DMS114 treated with DMSO at 0.1 percent for 48 hours (cell line): ENCODE measurements at regions not wholly inside any gene's neighbourhood (a gene's known extent, or its start where the extent isn't known, plus 50 kb on each side); places are given as distances from the start of the nearest gene placed in this dataset.

Source experiments
- DNase-seq: peaks from one replicate; lab custom pipeline; 2025; ENCODE audit not compliant: unreplicated experiment; lab: John Stamatoyannopoulos, UW

DNA sequence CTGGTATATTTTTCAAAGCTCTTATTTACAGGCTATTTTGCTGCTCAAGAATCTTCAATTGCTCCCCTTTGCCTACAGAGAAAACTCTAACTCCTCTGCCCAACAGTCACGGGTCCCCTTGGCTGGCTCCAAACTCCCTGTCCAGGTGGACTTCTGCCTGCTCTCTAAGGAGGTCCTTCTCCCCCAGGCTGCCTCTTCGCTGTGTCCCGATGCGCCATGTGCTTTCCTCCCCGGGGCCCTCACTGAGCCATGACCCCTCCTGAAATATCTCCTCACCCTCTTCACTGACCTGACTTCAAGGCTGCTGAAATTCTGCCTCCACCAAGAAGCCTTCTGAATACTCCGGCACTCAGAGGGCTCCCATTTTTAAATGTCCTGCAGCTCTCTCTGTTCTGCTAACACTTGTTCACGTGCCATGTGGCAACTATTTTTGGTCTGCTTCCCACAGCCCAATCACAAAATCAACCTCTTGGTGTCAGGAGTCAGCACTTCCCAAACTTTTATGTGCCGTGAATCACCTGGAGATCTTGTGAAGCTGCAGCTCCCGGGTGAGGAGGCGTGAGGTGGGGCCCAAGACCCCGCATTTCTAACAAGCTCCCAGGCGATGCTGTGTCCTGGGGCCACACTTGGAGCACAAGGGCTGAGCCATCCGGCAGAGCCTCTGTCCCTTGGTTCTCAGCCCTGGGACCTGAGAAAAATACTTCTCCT, 85.7 kb upstream of the COL13A1 start:
- no peak for DNase-seq

DNA sequence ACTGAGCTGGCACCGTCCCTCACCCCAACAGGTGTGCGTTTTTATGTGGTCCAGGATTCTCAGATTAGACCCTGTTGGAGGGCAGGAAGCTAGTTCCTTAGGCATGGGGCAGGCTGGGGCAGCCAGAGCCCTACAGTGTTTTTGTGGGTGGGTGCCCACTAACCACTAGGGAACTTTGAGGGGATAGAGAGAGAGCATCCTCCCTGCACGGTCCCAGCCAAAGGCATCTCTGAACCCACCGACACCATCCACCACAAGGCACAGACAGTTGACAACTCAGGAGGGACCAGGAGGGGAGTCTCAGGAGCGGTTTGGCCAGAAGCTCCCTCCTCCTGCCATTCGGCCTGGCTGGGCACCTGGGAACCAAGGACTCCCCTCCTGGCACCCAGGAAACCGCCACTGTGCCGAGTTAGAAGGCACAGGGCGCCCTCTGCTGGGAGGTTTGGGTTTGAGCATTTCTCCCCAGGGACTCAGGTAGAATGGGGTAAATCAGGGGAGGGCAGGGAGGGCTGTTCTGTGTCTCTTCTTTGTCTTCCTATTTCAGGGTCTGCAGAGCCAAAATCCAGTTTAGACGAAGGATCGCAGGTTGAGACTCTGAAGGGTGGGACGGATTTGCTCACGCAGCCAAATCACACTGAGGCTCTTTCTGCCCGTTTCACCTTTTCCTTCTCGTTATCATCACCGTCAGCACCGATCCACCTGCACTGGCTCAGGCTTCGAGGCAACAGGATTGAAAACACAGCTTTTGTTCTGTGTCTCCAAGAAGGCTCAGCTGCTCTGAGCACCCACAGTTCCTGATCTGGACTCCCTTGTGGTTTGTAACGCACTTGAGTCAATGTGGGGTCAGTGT, 84.8 kb upstream of the COL13A1 start:
- DNase-seq = peak; percentile 21

DNA sequence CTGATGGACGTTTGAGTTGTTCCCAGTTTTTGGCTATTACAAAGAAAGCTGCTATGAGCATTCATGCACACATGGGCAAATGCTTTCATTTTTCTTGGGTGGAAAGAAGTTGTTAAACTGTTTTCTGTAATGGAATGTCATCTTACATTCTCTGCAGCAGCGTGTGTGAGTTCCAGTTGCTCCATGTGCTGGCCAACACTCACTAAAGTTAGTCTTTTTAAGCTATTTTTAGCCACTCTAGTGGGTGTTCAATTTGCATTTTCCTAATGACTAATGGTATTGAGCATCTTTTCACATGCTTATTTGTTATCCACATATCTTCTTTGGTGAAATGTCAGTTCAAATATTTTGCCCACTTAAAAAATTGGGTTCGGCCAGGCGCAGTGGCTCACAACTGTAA, 82.8 kb upstream of the COL13A1 start:
- no peak for DNase-seq

DNA sequence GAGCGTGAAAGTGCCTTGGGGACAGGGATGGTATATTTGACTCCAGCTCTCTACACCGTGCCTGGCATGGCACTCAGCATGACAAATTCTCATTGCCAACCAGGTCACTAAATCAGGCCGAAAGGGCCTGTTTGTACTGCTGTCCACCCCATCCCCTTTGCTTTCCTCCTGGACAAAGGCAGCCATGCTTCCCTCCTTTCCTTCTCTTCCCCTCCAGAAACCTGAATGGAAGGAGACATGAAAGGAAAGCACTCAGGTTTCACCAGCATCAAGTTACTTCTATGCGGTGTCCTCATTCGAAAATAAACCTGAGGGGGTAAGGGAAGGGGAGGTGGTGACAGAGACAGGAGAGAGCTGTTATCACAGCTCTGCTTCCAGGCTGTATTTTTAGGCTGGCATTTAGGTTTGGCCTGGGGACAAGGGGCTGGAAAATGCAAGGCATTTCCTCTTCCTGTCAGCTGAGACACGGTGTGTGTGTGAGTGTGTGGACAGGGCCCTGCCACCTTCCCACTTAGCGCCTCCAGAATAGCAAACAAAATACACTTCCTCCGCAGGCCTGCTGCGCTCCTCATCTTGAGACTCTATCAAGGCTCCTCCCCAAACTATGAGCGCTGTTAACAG, 79.9 kb upstream of the COL13A1 start:
- no peak for DNase-seq

DNA sequence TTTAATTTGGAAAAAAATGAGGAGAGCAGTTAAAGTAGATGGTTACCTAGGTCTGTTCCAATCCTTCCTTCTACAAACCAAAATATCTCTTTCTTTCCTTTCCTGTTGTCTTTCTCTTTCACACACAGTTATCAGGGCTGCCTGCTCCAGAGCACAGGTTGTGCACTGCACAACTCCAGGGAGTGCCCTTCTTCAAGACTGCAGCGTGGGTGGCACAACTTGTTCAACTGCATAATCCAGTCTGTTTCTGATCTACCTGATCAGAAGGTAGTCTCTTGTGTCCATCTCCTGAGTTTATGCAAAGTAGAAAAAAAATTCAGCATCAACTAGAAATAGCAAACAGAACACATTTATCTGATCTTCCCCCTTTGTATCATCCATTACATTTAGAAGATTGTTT, 78.1 kb upstream of the COL13A1 start:
- DNase-seq = no peak

DNA sequence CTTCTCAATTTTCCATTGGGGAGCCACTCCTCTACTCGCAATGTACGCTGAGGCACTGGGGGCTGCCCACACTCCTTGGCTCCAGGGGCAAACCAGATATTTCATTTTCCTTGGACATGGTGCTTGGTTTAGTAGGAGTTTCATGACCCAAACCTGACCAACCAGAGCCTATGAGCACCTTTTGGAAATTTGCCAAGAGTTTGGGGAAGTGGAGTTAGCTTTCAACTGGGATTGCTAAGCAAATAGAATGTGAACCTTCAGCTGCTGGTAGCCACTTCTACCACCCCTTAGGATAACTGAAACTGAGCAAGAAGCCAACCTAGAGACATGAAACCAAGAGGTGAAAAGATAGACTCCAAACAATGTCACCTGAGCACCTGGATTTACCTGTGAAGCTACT, 74.9 kb upstream of the COL13A1 start:
- DNase-seq = no peak

DNA sequence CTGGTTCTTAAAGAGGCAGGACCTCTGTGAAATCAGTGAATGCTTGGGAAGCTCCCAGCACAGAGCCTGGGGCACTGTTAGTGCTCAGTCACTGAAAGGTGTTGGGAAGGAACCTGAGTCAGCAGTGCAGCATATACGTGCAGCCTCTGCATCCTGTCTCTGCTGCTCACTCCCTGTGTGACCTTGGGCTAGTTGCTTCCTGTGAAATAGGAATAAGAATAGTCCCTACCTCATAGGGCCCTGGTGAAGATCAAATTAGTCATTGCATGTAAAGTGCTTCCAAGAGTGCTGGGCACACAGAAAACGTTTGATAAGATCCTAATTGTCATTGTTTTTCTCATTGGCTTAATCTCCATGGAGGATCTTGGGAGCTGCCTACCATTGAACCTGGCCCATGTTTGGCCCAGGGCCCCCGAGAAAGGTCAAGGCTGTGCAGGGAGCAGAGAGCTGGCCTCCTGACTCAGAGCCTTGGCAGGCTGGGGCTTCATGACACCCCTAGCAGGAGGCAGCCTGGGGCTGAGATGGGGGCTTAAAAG, 73.3 kb upstream of the COL13A1 start:
- DNase-seq = no peak

DNA sequence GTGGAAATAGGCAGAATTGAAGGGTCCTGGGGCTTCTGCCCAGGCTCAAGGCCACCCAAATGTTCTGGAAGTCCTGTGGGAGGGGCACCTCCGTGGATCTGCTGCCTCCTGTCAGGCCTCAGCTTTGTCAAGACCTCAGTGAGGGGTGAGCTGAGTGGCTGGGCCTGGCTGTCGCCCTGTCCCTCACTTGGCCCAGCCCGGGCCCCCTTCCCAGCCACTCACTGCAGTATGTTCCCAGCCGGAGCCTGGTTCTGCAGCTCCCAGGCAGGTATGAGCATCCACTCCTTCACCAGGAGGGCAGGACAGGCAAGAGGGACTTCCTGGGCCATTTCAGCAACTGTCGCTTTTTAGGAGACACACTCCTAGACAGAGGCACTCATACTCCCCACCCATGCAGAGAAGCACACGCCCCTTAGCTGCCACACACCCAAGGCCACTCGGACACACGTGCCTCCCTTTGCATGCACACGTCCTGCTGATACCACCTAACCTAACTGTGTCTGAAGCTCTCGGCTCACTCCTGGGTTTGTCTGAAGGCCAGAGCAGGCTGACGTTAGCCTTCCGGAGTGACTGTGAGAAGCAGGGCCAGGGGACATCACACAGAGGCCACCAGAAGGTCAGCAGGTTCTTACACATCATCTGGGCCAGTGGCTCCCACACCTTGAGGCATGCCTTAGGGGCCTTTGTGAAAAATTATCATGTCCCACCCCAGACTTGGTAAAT, 72.2 kb upstream of the COL13A1 start:
- no peak for DNase-seq

DNA sequence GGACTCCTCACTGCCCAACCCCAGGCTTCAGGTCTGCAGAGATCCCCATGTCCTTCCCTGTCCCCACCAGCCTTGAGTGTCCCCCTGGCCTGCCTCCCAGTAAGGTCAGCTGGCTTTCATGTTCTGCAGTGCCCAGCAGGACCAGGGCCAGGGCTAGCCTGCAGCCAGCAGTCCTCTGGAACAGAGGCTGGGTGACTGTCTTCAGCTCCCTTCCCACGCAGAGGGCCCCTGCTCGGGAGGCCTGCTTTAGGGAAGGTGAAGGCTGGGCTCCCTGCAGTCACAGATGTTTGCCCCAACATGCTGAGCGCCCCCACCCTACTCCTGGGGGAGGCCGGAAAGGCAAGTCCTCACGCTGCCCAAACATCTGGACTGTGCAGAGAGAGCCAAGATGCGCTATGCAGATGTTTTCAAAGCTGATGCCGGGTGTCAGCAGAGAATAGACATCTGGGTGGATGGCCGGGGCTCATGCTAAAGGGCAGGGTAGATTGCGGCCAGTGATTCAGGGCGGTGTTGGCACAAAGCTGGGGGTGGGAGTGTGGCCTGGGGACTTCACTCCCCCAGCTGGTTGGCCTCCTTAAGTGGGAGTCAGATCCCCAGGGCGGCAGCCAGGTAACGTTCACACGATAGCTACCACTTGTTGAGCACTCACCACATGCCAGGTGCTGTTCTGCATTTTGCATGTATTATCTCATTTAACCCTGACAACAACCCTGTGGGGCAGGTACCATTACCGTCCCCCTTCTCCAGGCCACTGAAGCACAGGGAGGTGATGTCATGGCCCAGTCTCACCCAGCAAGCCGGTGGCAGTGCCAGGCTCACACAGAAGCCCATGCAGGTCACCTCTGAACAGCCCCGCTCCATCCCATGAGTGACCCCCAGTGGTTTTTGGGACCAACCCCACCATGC, 71.2 kb upstream of the COL13A1 start:
- no peak for DNase-seq

DNA sequence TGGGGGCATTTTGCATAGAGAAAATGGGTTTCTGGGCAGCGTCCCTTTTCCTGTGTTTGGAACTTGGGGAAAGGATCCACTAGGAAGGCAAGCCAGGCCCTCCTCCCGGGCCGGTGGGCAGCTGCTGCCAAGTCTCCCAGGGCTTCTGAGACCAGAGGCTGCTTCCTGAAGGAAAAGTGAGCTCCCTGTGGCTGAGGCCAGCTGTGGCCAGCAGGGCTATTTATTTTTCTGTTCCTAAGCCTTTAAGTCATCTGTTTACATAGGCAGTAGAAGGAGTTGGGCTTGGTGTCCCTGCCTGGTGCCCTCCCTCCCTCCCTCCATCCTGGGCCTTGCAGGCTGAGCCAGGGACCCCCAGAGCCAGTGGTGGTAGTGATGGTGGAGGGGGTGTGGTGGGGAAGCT, 70.5 kb upstream of the COL13A1 start:
- no peak for DNase-seq

DNA sequence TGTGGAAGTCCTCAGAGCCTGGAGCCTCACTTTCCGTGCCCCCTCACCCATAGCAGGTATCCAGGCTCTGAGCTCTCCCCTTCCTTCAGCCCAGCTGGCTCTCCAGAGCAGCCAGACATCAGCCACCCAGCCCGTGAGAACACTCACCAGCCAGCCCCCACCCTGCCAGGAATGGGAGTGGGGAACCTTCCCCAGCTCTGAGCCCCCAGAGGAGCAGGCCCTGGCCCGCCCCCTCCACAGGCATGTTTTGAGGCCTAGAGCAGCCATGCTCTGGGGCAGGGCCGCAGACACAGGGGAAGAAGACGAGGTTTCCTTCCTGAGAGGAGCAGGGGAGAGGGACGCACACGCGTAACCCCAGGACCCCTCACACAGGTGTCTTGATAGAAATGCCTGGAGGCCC, 70.0 kb upstream of the COL13A1 start:
- no peak for DNase-seq

DNA sequence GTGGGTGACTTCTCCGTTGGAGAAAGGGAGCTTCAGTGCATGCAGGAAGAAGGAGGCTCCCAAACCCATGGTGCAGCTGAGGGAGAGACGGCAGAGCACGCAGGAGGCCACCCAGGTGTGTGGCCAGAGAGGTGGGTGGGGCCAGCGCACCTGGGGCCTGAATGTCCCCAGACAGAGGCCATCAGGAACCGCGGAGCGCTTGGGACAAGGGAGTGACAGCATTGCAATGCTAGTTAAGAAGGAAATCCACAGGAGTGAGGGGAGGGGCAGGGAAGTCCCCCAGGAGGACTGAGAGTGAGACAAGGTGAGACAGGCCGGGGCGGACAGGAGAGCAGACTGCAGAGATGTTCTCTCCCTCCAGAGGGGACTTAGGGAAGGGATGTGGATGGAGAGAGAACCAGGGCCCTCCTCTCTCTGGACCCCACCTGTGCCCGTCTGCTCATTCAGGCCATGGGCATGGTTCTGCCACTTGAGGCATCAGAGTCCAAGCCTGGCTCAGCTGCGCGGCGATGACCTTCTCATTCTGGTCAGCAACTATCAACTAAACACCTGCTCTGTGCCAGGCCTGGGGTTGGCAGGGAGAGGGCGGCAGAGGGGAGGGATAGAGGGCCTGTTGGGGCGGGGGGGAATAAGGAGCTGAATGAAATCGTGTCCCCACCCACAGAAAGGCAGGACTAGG, 69.4 kb upstream of the COL13A1 start:
- DNase-seq = no peak

DNA sequence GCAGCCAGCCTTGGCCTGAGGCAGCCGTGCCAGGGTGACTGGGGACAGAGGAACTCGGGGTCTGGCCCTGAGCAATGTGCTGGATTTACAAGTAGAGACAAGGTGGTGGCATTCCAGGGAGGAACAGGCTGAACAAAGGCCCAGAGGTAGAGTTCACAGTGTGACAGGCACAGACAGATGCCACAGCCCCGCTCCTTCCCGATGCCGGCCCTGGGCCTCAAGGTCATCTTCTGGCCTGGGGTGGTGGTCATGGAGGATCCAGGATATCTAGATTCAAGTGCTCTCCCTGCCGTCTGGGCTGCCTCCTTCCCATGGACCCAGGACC, 68.9 kb upstream of the COL13A1 start:
- DNase-seq = no peak

DNA sequence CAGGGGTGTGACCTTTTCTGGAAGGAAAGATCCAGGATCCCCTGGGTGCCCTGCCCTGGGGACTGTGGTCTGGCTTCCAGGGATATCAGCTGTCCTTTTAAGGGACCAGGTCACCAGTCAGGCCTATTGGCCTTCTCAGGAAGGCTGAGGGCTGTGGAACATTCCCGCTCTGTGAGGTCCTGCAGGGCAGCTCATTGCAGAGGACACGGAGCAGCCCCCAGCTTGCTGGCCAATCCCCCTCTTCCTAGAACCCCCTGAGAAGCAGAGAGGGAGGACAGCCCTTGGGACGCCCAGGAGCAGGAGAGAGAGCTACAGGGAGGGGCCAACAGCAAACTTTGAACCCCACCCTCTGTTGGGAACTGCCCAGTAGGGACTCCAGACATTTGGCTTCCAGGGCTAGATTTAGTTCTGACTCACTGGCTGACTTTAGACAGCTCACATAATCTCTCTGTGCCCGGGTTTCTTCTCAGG, 67.9 kb upstream of the COL13A1 start:
- DNase-seq = no peak

DNA sequence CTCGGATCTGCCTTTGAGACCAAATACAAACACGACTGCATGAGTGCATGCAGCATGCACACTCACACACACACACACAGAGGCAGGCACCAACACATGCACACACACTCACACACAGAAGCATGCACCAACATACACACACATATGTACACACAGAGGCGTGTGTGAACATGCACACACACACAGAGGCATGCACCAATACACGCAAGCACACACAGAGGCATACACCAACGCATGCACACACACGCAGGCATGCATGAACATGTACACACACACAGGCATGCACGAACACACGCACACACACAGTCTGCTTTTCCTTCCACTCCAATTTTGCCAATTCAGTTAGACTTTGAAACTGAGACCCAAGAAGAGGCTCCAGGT, 67.3 kb upstream of the COL13A1 start:
- DNase-seq = no peak

DNA sequence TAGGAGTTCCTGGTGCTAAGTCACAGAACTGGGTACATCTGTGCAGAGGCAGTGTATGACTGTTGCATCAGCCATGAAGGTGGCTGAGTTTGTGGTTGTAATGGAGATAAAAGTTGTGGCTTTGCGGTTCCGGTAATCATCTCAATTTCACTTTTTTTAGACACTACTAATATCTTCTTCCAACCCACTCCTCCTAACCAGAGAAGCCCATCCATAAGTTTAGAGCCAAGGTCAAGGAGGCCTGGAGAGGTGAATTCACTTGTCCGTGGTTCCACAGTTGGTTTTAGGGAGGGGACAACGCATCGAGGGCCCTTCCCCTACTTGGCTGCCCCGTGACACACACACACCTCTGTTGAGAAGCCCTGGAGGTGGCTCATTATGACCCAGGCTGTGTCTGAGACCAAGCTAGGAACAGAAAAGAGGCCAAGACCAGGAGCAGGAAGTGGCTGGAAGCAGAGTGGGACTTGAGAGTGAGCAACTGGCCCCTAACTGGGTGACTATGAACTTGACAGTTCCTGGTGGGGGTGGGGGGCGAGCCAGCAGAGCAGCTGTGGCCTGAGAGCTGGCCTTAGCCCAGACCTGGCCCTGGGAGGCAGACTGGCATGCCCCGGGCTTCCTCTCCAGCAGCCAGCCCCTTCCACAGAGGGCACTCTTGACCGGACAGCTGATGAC, 66.8 kb upstream of the COL13A1 start:
- no peak for DNase-seq

DNA sequence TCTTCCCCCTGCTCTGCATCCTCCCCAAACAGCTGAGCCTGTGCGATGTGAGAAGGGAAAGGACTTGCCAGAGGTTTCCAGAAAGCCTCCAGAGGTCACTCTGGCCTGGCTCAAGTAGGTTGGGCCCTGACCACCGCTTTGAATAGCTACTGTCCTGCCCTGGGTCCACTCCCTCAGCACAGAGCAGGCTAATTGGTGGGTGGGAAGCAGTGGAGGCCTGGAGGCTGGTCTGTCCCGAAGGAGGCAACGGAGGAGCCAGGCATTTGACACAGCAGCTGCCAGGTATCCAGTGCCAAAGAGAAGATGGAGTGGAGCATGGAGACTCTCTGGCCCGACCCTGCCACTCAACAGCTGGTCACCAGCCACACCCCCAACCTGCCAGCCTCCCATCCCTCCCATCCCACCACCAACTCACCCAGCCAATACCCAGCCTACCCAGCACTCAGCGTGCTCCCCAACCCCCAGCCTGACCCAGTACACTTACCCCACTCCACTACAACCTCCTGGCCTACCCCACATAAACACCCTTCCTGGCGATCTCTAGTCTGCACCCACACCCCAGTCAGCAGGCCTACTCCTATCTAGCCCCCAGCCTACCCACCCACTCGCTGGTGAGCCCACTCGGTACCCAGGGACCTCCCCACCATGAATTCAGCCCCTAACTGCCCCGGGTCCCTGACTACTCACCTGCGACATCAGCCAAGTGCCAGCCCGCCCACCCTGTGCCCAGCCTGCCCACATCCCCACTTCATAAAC, 64.6 kb upstream of the COL13A1 start:
- DNase-seq = no peak

DNA sequence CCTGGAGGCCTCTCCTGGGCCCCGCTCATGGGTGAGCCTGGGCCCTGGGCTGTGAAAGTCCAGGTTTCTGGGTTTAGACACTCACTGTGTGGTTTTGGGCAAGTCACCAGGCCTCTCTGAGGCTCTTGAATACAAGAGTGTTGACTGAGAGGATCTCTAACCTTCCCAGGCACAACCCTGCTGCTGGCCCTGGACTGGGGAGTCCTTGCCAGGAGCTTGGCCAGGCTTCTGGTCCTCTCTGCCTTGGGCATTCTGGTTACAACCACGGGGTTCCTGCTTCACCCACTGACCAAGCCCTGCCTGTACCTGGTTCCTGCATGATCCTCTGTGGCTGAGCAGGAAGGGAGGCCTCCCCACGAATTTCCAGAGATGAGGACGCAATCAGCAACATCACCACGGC, 63.6 kb upstream of the COL13A1 start:
- no peak for DNase-seq
